ENCODE measurements at regions not wholly inside any gene's neighbourhood (a gene's known extent, or its start where the extent isn't known, plus 50 kb on each side); places are given as distances from the start of the nearest gene placed in this dataset.
"Not testable (repeated sequence)": the region's sequence is repeated elsewhere in the genome, so short reads cannot be mapped to it uniquely, and the experiment has no call there.

DNA sequence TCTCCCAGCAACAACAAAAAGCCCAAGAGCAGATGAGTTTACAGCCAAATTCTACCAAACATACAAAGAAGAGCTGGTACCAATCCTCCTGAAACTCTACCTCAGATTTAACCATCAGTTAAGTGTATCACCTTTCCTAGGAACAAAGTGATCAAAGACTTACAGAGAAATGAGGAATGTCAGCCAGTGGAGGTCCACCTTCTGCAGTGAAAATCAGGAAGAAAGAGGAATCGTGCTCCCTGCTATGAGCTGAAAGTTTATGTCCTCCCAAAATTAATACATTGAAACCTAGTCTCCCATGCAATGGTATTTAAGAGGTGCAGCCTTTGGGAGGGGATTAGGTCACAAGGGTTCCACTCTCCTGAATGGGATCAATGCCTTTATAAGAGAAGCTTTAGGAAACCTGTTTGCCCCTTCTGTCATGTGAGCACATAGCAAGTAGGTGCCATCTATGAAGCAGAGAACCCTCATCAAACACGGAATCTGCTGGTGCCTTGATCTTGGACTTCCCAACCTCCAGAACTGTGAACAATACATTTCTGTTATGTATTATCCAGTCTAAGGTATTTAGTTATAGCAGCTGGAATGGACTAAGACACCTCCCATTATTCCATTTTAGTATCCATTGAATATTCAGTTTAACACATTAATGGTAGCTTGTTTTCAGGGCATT is 139.0 kb upstream of the FZD8 start:
- DNase-seq (ENCODE audit: low spot score) = no peak

DNA sequence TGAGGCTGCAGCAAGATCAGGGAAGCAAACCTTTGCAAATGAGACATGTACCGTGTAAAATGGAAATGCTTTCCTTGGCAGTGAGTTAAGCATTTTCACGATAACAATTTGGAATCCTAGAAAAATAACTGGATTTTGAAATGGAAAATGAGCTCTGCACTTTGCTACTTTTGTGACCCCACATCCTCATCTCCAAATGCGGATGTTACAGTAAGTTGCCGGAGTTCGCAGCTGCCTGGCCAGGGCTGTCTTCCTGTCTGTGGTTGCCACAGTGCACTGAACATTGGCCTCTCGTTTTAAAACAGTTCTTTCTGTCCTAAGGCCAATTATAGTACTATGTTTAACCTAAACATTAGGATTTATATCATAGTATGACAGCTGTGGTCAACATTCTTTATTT is 136.2 kb upstream of the FZD8 start:
- no peak for DNase-seq (ENCODE audit: low spot score)

DNA sequence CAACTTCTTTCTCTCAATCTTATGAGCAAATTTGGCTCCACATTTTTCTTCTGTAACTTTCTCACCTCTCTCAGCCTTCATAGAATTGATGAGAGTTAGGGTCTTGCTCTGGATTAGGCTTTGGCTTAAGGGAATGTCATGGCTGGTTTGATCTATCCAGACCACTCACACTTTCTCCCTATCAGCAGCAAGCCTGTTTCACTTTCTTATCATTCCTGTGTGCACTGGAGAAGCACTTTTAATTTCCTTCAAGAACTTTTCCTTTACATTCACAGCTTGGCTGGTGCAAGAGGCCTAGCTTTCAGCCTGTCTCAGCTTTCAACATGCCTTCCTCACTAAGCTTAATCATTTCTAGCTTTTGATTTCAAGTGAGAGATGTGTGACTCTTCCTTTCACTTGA is 134.5 kb upstream of the FZD8 start:
- not testable (repeated sequence) for DNase-seq (ENCODE audit: low spot score)

DNA sequence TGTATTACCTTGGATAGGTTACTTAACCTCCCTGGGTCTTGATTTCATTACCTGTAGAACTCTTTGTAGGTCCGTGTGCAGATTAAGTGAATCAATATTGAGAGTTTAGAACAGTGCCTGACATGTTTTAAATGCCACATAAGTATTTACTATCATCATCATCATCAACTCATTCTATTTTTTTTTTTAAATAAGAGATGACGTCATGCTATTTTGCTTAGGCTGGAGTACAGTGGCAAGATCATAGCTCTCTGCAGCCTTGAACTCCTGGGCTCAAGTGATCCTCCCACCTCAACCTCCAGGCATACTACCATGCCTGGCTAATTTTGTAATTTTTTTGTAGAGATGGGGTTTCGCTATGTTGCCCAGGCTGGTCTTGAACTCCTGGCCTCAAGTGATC is 132.0 kb upstream of the FZD8 start:
- no peak for DNase-seq (ENCODE audit: low spot score)

DNA sequence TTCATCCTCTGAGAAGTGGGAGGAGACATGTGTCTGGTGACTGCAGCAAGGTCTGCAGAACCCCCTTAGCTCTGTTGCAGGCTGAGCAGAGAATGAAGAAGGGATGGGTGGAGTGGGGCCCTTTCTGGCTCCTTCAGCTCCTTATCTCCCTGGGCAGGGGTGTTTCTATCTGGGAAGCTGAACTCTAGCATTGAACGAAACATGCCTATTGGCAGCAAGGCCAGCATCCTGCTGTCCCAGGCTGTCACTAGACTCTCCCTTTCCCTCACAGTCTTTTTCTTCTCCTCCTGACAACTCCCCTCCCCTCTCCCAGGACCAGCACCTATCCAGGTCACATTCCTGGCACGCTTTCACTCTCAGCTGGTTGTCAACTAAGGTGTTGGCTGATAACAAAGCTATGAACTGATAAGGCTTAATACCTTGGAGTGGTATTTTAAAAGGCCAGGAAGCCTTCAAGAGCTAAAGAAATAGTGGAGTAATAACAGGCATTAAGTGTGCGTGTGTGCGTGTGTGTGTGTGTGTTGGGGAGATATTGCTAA is 128.8 kb upstream of the FZD8 start:
- DNase-seq (ENCODE audit: low spot score) = no peak

DNA sequence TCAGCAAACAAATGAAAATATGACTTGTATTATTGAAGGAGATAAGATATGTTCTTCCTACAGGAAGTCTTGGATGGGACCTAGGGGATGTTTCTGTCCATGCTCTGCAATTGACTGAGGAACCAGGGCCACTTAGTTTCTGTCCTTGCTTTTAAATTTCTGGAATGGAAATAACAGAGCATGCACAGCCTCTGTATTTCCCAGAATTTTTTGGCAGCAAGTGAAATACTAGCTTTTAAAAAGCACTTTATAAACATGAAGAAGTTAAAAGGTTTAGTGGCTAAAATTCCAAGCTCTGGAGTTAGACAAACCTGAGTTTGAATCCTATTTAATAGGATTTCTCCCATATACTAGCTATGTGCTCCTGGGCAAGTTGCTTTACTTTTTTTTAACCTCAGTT is 127.7 kb upstream of the FZD8 start:
- DNase-seq (ENCODE audit: low spot score) = no peak

DNA sequence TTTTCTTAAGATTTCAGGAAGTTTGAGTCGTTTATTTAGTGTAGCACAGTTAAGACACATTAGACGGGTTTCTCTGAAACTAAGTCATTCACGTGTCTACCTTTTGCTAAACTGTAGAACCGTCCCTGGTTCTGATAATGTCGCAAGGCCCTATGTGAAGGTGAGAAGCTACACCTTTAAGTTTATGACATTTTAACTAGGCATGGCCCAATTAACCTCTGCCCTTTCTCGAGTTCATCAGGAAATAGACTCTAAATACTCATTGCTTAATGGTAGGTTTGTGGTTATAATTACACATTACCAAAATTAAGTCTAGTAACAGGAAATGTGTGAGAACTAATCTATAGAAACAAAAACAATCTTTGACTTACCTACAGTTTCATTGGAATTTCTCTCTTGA is 126.6 kb upstream of the FZD8 start:
- DNase-seq (ENCODE audit: low spot score) = no peak

DNA sequence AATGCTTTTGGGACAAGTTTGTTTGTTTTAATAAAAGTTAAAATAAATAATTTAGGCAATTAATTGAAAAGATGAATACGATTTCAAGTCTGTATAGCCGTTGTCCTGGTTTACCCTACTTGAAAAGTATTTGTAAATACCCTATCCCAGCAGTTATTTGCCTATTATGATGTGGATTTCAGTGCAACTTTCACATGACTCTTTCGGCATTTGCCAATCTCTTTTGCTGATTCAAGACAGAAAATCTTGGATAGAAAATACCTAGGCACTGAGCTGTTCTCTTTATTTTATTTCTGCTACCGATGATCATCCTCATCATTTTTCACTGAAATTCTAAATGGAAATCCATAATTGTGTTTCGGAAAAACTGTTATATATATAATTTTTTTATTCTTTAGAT is 125.9 kb upstream of the FZD8 start:
- no peak for DNase-seq (ENCODE audit: low spot score)

DNA sequence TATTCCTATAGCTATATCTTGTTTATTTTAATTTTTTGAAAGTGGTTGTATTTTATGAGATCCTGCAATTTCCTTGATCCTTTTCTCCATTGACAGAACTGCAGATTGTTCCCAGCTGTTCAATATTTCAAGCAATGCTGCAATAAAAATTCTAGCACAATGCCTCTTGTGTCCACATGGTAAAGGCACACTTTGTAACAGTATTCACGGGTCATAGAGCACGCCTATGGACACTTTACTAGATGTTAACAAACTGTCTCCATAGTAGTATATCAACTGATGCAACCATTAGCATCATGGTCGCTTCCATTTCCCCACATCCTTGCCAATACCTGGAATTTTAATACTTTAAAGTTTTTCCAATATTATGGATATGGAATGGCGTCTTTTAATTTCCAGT is 123.9 kb upstream of the FZD8 start:
- no peak for DNase-seq (ENCODE audit: low spot score)

DNA sequence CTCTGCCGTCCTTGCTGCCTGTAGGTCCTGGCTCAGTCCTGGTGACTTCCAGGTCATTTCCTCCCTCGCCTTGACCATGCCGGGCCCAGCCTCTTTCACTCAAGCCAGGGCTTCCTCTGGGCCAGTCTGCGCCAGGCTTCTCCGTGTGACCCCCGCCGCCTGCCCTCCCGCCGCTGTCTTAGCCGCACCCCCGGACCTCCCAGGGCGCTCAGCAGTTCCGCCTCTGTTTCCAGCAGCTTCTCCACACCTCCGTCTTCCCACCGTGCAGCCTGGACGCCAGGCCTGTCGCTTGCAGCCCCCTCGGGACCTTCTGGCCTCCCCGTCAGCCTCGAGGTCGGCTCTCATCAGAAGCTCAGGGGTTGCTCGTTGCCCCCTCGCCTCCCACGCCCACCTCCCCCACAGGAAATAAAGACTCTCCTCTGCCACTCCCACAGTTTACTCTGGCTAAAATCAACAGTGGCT is 123.0 kb upstream of the FZD8 start:
- DNase-seq (ENCODE audit: low spot score) = no peak

DNA sequence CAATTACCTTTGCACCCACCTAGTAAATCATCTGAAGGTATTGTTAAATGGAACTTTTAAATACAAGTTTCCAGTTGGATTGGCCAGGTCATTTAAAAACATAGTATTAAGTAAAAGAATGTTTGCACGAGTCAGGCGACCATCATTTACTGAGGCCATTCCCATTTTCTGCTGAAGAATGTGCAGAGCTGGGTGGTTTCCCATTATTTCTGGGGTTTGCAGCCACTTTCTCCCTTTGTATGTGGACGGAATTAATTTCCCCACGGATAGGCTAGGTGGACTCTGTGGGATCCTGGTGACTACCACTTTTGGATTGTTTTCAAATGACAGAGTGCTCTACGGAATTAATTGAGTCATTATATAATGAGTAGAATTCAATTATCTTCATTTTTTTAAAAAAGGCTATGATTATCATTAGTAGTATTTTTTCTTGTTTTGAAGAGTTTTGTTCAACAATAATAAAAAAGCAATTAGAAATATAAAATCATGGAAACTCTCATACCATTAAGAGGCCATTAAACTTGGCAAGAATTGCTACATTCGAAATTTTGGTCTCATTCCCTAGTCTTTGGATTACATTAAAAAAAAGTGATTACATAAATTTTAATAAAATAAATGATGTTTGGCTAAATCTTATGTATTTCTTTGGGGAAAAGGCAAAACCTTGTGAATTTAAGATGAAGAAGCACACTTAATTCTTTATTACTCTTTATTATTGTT is 120.4 kb upstream of the FZD8 start:
- no peak for DNase-seq (ENCODE audit: low spot score)

DNA sequence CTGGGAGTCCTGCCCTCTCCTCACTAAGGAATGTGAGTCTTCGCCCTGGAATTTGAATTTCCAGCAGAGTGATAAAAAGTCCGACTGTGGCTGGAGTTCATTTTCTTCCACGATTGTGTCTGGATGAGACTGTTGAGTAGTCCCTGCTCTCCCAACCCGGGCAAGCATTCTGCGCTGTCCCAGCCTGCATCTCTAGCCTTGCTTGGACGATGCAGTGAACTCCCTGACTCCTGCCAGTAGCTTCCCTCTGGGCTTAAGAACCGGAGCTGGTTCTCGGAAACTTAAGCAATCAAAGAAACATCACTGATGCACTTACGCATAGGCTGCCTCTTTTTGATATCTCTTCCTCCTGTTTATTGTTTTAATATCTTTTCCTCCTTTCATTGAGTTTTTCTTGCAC is 116.0 kb upstream of the FZD8 start:
- no peak for DNase-seq (ENCODE audit: low spot score)

DNA sequence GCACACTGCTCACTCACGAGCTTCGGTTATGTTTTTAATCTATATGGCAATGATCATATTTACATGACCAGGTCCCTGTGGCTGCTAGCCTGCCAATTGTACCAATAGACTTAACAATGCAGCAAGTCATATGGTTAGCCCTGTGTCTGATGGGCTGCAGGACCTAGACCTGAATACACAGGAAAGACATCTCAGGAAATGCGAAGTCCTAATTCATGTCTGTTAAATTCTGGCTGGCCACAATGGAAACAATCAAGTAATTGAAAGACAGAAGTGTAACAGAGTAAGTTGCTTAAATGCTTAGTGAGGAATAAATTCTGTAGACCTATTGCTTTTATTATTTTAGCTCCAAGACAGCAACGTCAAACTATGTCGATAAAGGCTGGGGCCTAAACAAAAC is 112.4 kb upstream of the FZD8 start:
- no peak for DNase-seq (ENCODE audit: low spot score)

DNA sequence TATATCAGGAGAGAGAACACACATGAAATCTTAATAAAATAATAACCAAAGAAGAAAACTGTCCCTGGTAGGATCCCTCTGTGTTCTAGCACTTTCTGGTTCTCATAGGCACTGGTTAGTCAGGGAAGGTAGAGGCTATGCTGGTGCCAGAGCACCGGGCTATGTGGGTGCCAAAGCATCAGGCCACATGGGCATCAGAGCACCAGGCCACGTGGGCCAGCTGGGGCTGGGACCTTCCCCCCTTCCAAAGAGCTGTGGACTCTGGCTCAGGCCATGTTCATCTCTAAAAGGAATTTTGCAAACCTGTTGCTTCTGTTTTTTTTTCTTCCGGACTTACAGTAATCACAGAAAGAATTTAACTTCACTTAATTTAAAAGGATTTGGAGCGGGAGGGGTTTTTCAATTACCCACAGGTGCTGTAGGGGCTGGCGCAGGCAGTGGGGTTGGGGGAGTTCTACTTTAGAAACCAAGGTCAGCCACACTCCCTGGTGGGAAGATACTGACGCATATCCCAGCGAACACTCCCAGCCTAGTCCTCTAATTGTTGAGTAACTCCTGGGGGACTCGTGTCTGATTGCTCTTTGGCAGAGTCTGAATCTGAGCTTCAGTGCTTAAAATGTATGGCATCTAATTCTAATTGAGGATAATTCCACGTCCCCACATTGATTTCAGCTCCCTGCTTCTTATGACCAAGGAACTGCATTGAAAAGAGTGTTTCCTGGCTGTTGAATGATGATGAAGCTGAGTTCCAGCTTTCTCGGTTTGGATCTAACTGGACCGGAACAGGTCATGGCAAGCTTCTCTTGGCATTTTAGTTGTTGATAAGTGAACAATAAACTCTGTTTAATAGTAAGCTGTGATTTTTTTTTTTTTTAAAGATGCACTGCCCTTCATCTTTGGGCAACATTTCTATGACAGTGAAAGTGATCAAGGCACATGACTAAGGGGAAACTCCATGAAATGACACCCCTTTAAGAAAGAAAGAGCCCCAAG is 110.7 kb upstream of the FZD8 start:
- DNase-seq (ENCODE audit: low spot score) = no peak

DNA sequence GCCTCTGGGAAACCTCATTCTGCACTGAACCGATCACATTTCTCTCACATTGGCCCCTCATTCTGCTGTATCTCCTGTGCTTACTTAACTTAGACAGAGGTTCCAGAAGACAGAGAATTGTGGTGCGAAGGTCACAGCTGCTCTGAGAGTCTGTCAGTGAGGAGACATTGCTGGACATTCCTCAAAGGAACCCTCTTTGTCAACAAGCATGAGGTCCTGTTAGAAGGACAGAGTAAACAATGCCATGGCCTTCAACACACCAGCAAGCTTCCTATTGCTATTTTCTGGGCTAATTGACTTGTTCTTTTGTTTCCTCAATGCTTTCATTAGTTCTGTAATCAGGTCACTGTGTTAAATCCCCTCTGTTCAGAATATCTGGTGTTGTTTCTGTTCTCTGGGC is 109.3 kb upstream of the FZD8 start:
- DNase-seq (ENCODE audit: low spot score) = no peak

DNA sequence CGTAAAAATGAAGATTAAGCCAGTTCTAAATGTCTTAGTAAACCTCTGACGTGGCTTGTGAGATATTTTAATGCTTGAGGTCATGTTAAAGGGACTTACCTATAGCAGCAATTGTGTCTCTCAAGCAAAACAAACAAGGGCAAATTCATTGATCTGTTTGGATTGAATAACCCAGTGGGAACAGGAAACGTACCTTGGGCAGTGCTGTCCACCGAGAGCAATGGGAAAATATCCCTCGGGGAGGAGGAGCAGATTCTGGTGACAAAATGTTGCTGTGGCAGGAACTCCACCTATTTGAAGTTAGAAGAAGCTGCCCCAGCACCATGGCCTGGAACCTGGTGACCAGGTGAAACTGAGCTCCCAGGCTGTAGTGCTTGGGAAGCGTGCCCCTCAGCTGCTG is 107.1 kb upstream of the FZD8 start:
- DNase-seq (ENCODE audit: low spot score) = no peak

DNA sequence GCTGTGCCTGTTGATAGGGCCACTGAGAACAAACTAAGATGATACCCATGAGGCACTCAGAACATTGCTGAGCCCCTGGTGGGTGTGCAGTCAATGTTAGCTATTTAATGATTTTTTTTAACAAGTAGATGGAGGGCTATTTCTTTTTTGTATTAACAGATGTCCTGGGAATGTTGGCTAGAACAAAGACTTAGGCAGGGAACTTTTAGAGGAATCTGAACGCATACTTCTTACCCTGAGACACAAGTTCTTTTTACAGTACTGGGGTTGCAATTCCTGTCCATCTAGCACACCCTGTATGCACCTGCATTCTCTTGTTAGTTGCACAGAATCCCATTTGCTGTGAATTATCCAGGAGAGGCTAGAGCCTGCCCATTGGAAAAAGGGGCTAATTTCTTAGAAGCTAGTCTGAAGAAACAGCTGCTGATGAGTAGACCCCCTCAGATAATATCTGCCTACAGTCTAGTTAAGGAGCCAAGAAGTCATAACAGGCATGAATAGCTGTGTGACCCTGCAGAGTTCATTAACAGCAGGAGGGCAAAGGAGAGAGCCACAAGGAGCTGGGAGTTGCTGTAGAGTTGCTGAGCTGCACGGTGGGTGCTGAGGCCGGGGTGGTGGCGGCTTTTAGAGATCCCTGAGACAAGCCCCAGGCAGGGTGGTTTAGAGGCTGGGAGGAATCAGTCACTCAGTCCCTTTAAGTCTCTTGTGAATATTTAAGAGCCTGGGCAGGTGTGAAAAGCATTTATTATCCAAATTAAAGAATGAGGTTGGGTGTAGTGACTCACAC is 103.7 kb upstream of the FZD8 start:
- DNase-seq (ENCODE audit: low spot score) = no peak

DNA sequence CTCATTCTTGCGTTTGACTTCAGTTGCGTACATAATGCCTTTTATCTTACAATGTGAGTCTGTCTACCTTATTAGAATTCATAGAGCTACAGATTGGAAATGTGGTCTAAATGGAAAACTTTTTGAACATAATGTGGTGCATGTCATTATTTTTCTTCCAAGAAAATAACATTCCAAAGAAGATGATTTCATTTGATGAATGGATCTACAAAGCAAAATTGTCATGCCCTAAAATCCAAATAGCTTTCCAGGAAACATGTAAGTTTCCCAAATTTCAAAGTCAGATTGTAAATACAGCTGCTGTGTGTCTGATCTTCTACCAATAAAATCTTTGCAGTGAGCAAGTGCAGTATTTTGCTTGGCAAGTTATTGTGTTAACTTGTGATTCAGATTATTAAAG is 101.8 kb upstream of the FZD8 start:
- no peak for DNase-seq (ENCODE audit: low spot score)

DNA sequence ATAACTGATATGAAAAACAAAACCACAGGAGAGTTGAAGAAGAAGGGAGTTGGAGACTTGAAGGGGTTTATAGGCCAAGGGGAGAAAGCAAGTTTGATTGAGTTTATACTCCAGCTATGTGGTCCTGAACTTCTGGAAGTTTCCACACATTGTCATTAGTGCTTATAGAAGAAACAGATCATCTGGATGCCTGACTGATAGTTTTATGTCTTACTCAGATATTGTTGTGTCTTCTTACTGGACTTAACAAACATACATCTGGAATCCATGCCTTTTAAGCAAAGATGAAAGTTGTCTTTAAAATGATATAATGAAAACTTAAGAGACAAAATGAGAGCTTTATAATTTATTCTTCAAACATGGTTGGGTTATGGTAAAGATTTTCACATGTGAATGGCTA is 101.3 kb upstream of the FZD8 start:
- DNase-seq (ENCODE audit: low spot score) = no peak

DNA sequence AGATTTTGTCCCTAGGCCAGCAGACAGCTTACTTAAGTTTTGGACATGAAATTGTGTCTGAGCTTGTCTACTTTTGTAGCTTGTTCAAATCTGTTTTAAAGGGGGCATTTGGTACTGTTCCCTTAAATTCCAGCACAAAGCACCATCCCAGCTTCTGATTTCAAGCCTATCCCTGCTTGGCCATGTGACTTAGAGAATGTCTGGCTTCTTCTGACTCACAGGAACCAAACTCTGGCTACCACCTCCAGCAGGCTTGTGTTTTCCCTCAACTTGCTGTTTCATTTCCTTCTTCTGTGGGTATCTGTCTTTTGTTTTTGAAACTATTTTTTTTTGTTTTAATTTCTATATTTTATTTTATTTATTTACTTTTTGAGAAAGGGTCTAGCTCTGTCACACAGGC is 97.9 kb upstream of the FZD8 start:
- DNase-seq (ENCODE audit: low spot score) = no peak

DNA sequence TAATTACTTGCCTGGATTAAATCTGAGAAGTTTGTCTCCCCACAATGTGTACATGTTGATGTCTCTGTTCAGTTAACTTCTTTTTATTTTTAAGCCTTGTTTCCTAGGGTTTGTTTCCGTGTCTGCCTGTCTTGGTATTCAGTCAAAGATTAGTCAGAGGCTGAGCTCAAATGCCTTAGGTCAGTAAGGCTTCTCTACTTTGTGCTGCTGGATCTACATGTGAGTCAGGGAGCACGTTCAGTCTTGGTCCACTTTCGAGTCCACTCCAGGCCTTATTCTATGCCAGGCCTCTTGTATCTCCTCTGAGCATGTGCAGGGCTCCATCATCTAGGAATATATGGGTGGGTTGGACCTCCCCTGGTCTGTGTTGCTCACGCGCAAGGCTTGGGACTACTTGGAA is 93.3 kb upstream of the FZD8 start:
- DNase-seq (ENCODE audit: low spot score) = no peak

DNA sequence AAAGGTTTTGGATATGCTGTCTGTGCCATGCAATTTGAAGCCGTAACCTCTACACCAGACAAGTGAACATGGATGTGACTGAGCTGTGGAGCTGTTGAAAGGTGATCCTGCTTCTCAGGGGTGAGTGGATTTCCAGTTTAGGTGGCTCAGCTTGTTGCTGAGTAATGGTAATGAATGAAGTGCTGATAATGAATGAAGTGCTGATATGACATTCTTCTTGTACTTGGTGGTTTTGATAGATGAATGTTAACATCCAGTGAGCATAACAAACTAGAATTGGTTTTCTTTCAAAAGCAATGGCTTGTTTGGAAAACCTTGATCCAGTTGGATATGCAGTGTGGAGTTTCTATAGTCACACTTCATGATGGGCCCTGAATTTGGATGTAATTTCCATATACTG is 89.7 kb upstream of the FZD8 start:
- DNase-seq (ENCODE audit: low spot score) = no peak

Data from NAMALWA (cell line).